ENCODE measurements at regions not wholly inside any gene's neighbourhood (a gene's known extent, or its start where the extent isn't known, plus 50 kb on each side); places are given as distances from the start of the nearest gene placed in this dataset.

DNA sequence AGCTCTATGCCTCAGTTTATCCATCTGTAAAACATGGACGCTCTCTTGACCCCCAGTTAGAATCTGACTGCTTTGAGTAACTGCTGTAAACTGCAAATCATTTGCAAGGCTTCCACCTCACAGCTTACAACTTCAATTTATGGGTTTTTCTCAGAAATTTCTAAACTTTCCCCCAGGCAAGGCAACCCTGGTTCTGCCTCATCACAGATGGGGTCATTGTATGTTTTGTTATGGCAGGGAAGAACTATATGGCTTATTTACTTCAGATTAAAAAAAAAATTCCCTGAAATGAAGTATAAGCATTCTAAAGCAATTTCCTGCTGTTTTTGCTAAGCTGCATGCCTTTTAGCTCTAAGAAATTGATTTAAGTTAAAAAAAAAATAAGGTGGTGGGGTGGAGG, 60.0 kb downstream of the TMEM215 start (continued):
- no peak for TF ChIP-seq AFF4 (CRISPR knock-in tag; IDR thresholded peaks at IDR 0.05; ENCODE audit: borderline replicate concordance)
- TF ChIP-seq FOXJ3 (CRISPR knock-in tag; IDR thresholded peaks at IDR 0.05; ENCODE audit: borderline replicate concordance): no peak
- no peak for TF ChIP-seq SMAD3 (CRISPR knock-in tag; IDR thresholded peaks at IDR 0.05; ENCODE audit: borderline replicate concordance)
- TF ChIP-seq JAZF1 (CRISPR knock-in tag; IDR thresholded peaks at IDR 0.05): no peak

GRCh38 chr9:32844259-32844658, 60.9 kb downstream of the TMEM215 start:
- DNase-seq (ENCODE audit: low spot score): no peak
- Mint-ChIP-seq H3K27me3 (ENCODE audit: low read depth) (no peaks in the 10 kb centered on the region; the same call in 1 of the 2 replicates), H3K4me3 (no peak overlapping the region), H3K4me1 (peaks cover 13% of the 10 kb centered on the region), H3K36me3 (no peaks in the 10 kb centered on the region), H3K27ac (no peak overlapping the region), H3K9me3 (peaks cover 12% of the 10 kb centered on the region)
- TF ChIP-seq ATF1 (CRISPR knock-in tag; IDR thresholded peaks at IDR 0.05) (no peak), JAZF1 (CRISPR knock-in tag; IDR thresholded peaks at IDR 0.05) (no peak), KAT7 (CRISPR knock-in tag; IDR thresholded peaks at IDR 0.05; ENCODE audit: borderline replicate concordance) (no peak), NFATC4 (CRISPR knock-in tag; IDR thresholded peaks at IDR 0.05) (no peak), IRF1 (CRISPR knock-in tag; IDR thresholded peaks at IDR 0.05) (no peak), TP53 (CRISPR knock-in tag; IDR thresholded peaks at IDR 0.05) (no peak), ATF3 (CRISPR knock-in tag; conservative IDR thresholded peaks at IDR 0.05) (no peak), ZBTB21 (CRISPR knock-in tag; IDR thresholded peaks at IDR 0.05; ENCODE audit: borderline replicate concordance) (no peak), E2F1 (CRISPR knock-in tag; IDR thresholded peaks at IDR 0.05) (no peak), CDX4 (CRISPR knock-in tag; IDR thresholded peaks at IDR 0.05; ENCODE audit: borderline replicate concordance) (no peak), ESRRA (CRISPR knock-in tag; IDR thresholded peaks at IDR 0.05; ENCODE audit: borderline replicate concordance) (no peak), FOXP4 (CRISPR knock-in tag; IDR thresholded peaks at IDR 0.05) (no peak), E2F5 (CRISPR knock-in tag; IDR thresholded peaks at IDR 0.05) (no peak), NFYB (CRISPR knock-in tag; conservative IDR thresholded peaks at IDR 0.05; ENCODE audit: low read depth) (no peak)
- TF ChIP-seq, protein P1, sequence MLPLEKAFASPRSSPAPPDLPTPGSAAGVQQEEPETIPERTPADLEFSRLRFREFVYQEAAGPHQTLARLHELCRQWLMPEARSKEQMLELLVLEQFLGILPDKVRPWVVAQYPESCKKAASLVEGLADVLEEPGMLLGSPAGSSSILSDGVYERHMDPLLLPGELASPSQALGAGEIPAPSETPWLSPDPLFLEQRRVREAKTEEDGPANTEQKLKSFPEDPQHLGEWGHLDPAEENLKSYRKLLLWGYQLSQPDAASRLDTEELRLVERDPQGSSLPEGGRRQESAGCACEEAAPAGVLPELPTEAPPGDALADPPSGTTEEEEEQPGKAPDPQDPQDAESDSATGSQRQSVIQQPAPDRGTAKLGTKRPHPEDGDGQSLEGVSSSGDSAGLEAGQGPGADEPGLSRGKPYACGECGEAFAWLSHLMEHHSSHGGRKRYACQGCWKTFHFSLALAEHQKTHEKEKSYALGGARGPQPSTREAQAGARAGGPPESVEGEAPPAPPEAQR (CRISPR knock-in tag; IDR thresholded peaks at IDR 0.05): no peak
- TF ChIP-seq, protein P2, sequence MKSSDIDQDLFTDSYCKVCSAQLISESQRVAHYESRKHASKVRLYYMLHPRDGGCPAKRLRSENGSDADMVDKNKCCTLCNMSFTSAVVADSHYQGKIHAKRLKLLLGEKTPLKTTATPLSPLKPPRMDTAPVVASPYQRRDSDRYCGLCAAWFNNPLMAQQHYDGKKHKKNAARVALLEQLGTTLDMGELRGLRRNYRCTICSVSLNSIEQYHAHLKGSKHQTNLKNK (CRISPR knock-in tag; IDR thresholded peaks at IDR 0.05): no peak
- TF ChIP-seq, protein P3, sequence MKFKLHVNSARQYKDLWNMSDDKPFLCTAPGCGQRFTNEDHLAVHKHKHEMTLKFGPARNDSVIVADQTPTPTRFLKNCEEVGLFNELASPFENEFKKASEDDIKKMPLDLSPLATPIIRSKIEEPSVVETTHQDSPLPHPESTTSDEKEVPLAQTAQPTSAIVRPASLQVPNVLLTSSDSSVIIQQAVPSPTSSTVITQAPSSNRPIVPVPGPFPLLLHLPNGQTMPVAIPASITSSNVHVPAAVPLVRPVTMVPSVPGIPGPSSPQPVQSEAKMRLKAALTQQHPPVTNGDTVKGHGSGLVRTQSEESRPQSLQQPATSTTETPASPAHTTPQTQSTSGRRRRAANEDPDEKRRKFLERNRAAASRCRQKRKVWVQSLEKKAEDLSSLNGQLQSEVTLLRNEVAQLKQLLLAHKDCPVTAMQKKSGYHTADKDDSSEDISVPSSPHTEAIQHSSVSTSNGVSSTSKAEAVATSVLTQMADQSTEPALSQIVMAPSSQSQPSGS (CRISPR knock-in tag; IDR thresholded peaks at IDR 0.05; ENCODE audit: borderline replicate concordance, low read depth): no peak
- TF ChIP-seq, protein P4, sequence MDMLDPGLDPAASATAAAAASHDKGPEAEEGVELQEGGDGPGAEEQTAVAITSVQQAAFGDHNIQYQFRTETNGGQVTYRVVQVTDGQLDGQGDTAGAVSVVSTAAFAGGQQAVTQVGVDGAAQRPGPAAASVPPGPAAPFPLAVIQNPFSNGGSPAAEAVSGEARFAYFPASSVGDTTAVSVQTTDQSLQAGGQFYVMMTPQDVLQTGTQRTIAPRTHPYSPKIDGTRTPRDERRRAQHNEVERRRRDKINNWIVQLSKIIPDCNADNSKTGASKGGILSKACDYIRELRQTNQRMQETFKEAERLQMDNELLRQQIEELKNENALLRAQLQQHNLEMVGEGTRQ (CRISPR knock-in tag; IDR thresholded peaks at IDR 0.05): no peak
- POLR2A ChIA-PET: no interaction called here
- CTCF ChIA-PET: interaction anchor here (0.6 to 4.4 kb wide), 3 partner anchors 22 to 263 kb away, joined by 3 to 16 read pairs (median 3); no protein-coding TSS in a partner anchor
- ATAC-seq: peak; percentile 55

Measured in WTC11 (cell line).